Activated naive CD8-positive, alpha-beta T cell (primary cell): ENCODE measurements at regions not wholly inside any gene's neighbourhood (a gene's known extent, or its start where the extent isn't known, plus 50 kb on each side); places are given as distances from the start of the nearest gene placed in this dataset.

Source experiments
- H3K27ac Mint-ChIP-seq: one replicate; pipeline ENCODE4 v1.8.0; 2021; ENCODE audit warnings: mixed read lengths
- H3K27me3 Mint-ChIP-seq: one replicate; pipeline ENCODE4 v1.8.0; 2021; ENCODE audit warnings: mixed read lengths
- H3K36me3 Mint-ChIP-seq: one replicate; pipeline ENCODE4 v1.8.0; 2021; ENCODE audit warnings: mixed read lengths
- H3K4me1 Mint-ChIP-seq: one replicate; pipeline ENCODE4 v1.8.0; 2021; ENCODE audit warnings: low read depth, mixed read lengths
- H3K4me3 Mint-ChIP-seq: one replicate; pipeline ENCODE4 v1.8.0; 2021; ENCODE audit warnings: mild to moderate bottlenecking, mixed read lengths
- H3K9me3 Mint-ChIP-seq: one replicate; pipeline ENCODE4 v1.8.0; 2021; ENCODE audit warnings: low read depth, mixed read lengths

- Mint-ChIP-seq H3K27me3 (peaks cover 7% of the 10 kb centered on the region), H3K27ac (no peak overlapping the region), H3K36me3 (peaks cover 4% of the 10 kb centered on the region), H3K4me3 (no peak overlapping the region), H3K4me1 (peaks cover 2% of the 10 kb centered on the region), H3K9me3 (peaks cover 5% of the 10 kb centered on the region)
These were observed 159.4 kb upstream of the GGTLC1 start for GRCh38 chr20:24147961-24148360.

GRCh38 chr20:24147479-24147878 is 158.9 kb upstream of the GGTLC1 start:
- H3K27ac Mint-ChIP-seq: no peak overlapping the region
- no peak overlapping the region for H3K4me3 Mint-ChIP-seq
- peaks cover 7% of the 10 kb centered on the region for H3K27me3 Mint-ChIP-seq
- H3K4me1 Mint-ChIP-seq: peaks cover 2% of the 10 kb centered on the region
- peaks cover 5% of the 10 kb centered on the region for H3K9me3 Mint-ChIP-seq
- peaks cover 4% of the 10 kb centered on the region for H3K36me3 Mint-ChIP-seq

- H3K9me3 Mint-ChIP-seq: peaks cover 9% of the 10 kb centered on the region
- H3K4me3 Mint-ChIP-seq: no peak overlapping the region
- peaks cover 2% of the 10 kb centered on the region for H3K4me1 Mint-ChIP-seq
- no peak overlapping the region for H3K27ac Mint-ChIP-seq
- H3K27me3 Mint-ChIP-seq: peaks cover 7% of the 10 kb centered on the region
- H3K36me3 Mint-ChIP-seq: peaks cover 6% of the 10 kb centered on the region
These were observed 157.7 kb upstream of the GGTLC1 start for GRCh38 chr20:24146231-24146634.

- no peak overlapping the region for H3K27ac Mint-ChIP-seq
- H3K4me1 Mint-ChIP-seq: peaks cover 2% of the 10 kb centered on the region
- no peak overlapping the region for H3K4me3 Mint-ChIP-seq
- peaks cover 4% of the 10 kb centered on the region for H3K27me3 Mint-ChIP-seq
- peaks cover 9% of the 10 kb centered on the region for H3K9me3 Mint-ChIP-seq
- peaks cover 6% of the 10 kb centered on the region for H3K36me3 Mint-ChIP-seq
These were observed 155.8 kb upstream of the GGTLC1 start for GRCh38 chr20:24144371-24144770.

- Mint-ChIP-seq H3K9me3 (peaks cover 4% of the 10 kb centered on the region), H3K36me3 (peaks cover 2% of the 10 kb centered on the region), H3K4me3 (no peak overlapping the region), H3K4me1 (no peaks in the 10 kb centered on the region), H3K27me3 (peaks cover 3% of the 10 kb centered on the region), H3K27ac (no peak overlapping the region)
These were observed 152.5 kb upstream of the GGTLC1 start for GRCh38 chr20:24141111-24141510.

GRCh38 chr20:24139846-24140245 is 151.3 kb upstream of the GGTLC1 start:
- Mint-ChIP-seq H3K9me3 (peaks cover 4% of the 10 kb centered on the region), H3K4me3 (no peak overlapping the region), H3K4me1 (no peaks in the 10 kb centered on the region), H3K27ac (no peak overlapping the region), H3K27me3 (no peaks in the 10 kb centered on the region), H3K36me3 (peaks cover 2% of the 10 kb centered on the region)

- Mint-ChIP-seq H3K27ac (no peak overlapping the region), H3K4me1 (no peaks in the 10 kb centered on the region), H3K27me3 (no peaks in the 10 kb centered on the region), H3K4me3 (no peak overlapping the region), H3K9me3 (peaks cover 4% of the 10 kb centered on the region), H3K36me3 (peaks cover 2% of the 10 kb centered on the region)
These were observed 150.4 kb upstream of the GGTLC1 start for GRCh38 chr20:24138951-24139350.

GRCh38 chr20:24138196-24138857 is 149.7 kb upstream of the GGTLC1 start:
- H3K9me3 Mint-ChIP-seq: peaks cover 4% of the 10 kb centered on the region
- H3K27me3 Mint-ChIP-seq: no peaks in the 10 kb centered on the region
- peaks cover 2% of the 10 kb centered on the region for H3K36me3 Mint-ChIP-seq
- H3K4me1 Mint-ChIP-seq: no peaks in the 10 kb centered on the region
- no peak overlapping the region for H3K27ac Mint-ChIP-seq
- no peak overlapping the region for H3K4me3 Mint-ChIP-seq

- H3K9me3 Mint-ChIP-seq: peaks cover 1% of the 10 kb centered on the region
- no peaks in the 10 kb centered on the region for H3K4me1 Mint-ChIP-seq
- peaks cover under 1% of the 10 kb centered on the region for H3K36me3 Mint-ChIP-seq
- H3K4me3 Mint-ChIP-seq: no peak overlapping the region
- H3K27ac Mint-ChIP-seq: no peak overlapping the region
- H3K27me3 Mint-ChIP-seq: no peaks in the 10 kb centered on the region
These were observed 148.2 kb upstream of the GGTLC1 start for GRCh38 chr20:24136659-24137246.

GRCh38 chr20:24135781-24136180 is 147.2 kb upstream of the GGTLC1 start:
- H3K36me3 Mint-ChIP-seq: no peaks in the 10 kb centered on the region
- no peak overlapping the region for H3K4me3 Mint-ChIP-seq
- no peaks in the 10 kb centered on the region for H3K9me3 Mint-ChIP-seq
- no peaks in the 10 kb centered on the region for H3K4me1 Mint-ChIP-seq
- H3K27ac Mint-ChIP-seq: no peak overlapping the region
- H3K27me3 Mint-ChIP-seq: no peaks in the 10 kb centered on the region

GRCh38 chr20:24134930-24135329 is 146.4 kb upstream of the GGTLC1 start:
- Mint-ChIP-seq H3K4me1 (no peaks in the 10 kb centered on the region), H3K27ac (no peak overlapping the region), H3K4me3 (no peak overlapping the region)

GRCh38 chr20:24134284-24134683 is 145.7 kb upstream of the GGTLC1 start:
- H3K4me3 Mint-ChIP-seq: no peak overlapping the region
- no peaks in the 10 kb centered on the region for H3K27me3 Mint-ChIP-seq
- no peaks in the 10 kb centered on the region for H3K9me3 Mint-ChIP-seq
- no peaks in the 10 kb centered on the region for H3K36me3 Mint-ChIP-seq
- no peak overlapping the region for H3K27ac Mint-ChIP-seq
- H3K4me1 Mint-ChIP-seq: no peaks in the 10 kb centered on the region

More at GRCh38 chr20:24134930-24135329, 146.4 kb upstream of the GGTLC1 start:
- Mint-ChIP-seq H3K27me3 (no peaks in the 10 kb centered on the region), H3K36me3 (no peaks in the 10 kb centered on the region), H3K9me3 (no peaks in the 10 kb centered on the region)

GRCh38 chr20:24132246-24132645 is 143.7 kb upstream of the GGTLC1 start:
- no peaks in the 10 kb centered on the region for H3K4me1 Mint-ChIP-seq
- H3K4me3 Mint-ChIP-seq: no peak overlapping the region
- H3K27ac Mint-ChIP-seq: no peak overlapping the region
- no peaks in the 10 kb centered on the region for H3K36me3 Mint-ChIP-seq
- H3K27me3 Mint-ChIP-seq: no peaks in the 10 kb centered on the region
- no peaks in the 10 kb centered on the region for H3K9me3 Mint-ChIP-seq

- Mint-ChIP-seq H3K4me3 (no peak overlapping the region), H3K36me3 (no peaks in the 10 kb centered on the region), H3K27ac (no peak overlapping the region), H3K27me3 (no peaks in the 10 kb centered on the region), H3K9me3 (no peaks in the 10 kb centered on the region), H3K4me1 (no peaks in the 10 kb centered on the region)
These were observed 143.1 kb upstream of the GGTLC1 start for GRCh38 chr20:24131684-24132083.

- H3K27ac Mint-ChIP-seq: no peak overlapping the region
- H3K4me3 Mint-ChIP-seq: no peak overlapping the region
- no peaks in the 10 kb centered on the region for H3K9me3 Mint-ChIP-seq
- no peaks in the 10 kb centered on the region for H3K27me3 Mint-ChIP-seq
- H3K36me3 Mint-ChIP-seq: no peaks in the 10 kb centered on the region
- no peaks in the 10 kb centered on the region for H3K4me1 Mint-ChIP-seq
These were observed 142.7 kb upstream of the GGTLC1 start for GRCh38 chr20:24131281-24131680.

- no peaks in the 10 kb centered on the region for H3K27me3 Mint-ChIP-seq
- H3K9me3 Mint-ChIP-seq: no peaks in the 10 kb centered on the region
- no peak overlapping the region for H3K27ac Mint-ChIP-seq
- no peaks in the 10 kb centered on the region for H3K4me1 Mint-ChIP-seq
- no peaks in the 10 kb centered on the region for H3K36me3 Mint-ChIP-seq
- H3K4me3 Mint-ChIP-seq: no peak overlapping the region
These were observed 141.1 kb upstream of the GGTLC1 start for GRCh38 chr20:24129641-24130040.
